Esophagus squamous epithelium (tissue), 4 donors: ENCODE measurements at regions not wholly inside any gene's neighbourhood (a gene's known extent, or its start where the extent isn't known, plus 50 kb on each side); places are given as distances from the start of the nearest gene placed in this dataset.

Source experiments
- CTCF ChIP-seq, 6 experiments: fragments of 450-650 bp in 4 of 6; fragments of 200-600 bp in 2 of 6; sonication (generic) in 2 of 6; IDR thresholded peaks; one replicate each; pipeline ENCODE4 v1.5.1; 2016 to 2019; ENCODE audit warnings: antibody characterized with exemption in 6 of 6, mild to moderate bottlenecking in 4 of 6, moderate library complexity in 4 of 6
- POLR2A ChIP-seq, 4 donors: fragments of 450-650 bp; IDR thresholded peaks; one replicate each; pipeline ENCODE4 v1.6.1; 2017; ENCODE audit warnings: antibody characterized with exemption in 4 of 4, mild to moderate bottlenecking in 4 of 4, moderate library complexity in 3 of 4

GRCh38 chr10:90977162-90977854, 56.4 kb upstream of the ANKRD1 start:
- no peak for TF ChIP-seq CTCF (IDR thresholded peaks at IDR 0.05)
- TF ChIP-seq POLR2A (IDR thresholded peaks at IDR 0.05) = no peak
